Fibroblast of gingiva (primary cell): ENCODE measurements at regions not wholly inside any gene's neighbourhood (a gene's known extent, or its start where the extent isn't known, plus 50 kb on each side); places are given as distances from the start of the nearest gene placed in this dataset.

Experiments
- DNase-seq: peaks from one replicate; pipeline ENCODE4 v3.0.0-alpha.2; 2011; ENCODE audit warnings: low read depth

DNA sequence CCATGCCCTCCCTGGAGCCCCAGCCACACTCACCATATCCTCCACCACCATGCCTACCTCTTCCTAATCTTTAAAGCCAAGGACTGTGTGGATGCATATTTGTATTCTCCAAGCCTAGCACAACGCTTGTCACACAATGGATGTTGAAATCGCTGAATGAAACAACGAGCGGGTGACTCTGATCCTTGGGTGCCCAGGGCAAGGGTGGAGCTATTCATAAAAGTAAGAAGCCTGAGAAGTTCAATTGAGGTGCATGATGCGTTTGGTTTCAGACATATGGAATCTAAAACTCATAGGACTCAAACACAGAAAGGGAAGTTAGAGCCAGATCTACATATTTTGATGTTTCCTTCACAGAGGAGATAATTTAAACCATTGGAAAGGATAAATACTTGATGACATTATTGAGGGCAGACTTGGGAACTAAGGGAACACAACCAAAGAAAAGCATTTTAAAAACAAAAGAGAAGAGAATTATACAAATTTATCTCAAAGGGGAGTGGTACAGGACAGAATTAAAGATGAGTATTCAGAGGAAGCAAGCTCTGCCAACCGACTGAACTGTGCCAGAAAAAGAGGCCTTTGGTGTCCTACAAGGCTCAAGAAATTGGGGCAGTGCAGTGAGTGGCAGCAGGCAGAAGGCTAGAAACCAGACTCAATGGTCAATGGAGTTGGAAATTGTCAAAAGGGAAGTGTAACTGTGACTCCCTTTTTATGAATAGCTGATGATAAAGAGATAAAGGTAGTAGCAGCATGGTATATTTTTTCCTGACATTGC lies 200.6 kb upstream of the NCKAP5 start:
- no peak for DNase-seq

DNA sequence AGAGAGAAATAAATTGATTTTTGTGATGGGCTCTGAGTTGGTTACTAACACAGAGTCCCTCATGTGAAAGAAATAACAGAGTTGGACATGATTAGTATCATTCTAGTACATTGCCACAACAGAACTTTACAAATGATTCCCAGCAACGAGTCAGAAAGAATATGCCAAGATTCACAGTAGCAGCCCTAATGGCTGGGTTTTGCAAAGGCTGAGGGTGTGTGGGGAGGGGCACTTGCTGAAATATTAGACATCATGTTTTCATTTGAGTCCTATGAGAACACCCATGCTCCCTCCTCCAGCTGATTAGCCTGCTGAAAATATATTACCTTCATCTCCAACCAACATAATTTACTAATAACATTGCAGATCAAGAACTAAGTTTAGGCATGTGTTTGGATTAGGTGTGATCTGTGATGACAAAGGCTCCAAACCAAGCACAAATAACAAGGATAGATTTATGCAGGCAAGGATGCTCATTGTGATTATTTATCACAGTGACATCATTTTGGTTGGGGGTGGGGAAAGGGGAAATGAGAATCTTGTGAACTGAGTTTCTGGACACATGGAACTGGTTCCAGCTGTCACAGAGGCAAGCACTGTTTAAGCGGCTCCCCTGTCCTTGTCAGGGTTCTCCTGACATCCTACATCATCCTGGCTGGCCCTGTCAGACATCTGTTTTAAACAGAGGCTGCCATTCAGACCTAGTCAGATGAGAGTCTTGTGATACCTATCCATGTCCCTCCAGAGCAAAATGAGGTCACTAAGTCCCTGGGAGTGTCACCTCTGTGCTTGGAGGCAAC lies 205.8 kb upstream of the NCKAP5 start:
- no peak for DNase-seq

DNA sequence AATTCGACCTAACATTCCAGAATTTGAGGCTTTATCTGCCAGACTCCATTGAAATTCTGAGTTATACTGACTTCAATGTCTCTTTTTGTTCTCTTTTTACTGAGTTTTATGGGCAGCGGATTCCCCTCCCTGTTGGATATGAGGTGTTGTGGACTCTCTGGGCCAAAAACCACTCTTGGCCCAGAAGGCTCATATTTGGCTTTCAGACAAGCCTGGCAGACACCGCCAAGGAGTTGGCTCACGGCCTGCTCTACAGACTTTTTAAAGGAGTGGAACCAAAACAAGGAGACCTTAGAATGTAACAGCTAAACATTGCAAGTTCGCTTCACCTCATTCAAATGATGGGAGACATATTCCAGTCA lies 206.4 kb upstream of the NCKAP5 start:
- no peak for DNase-seq

DNA sequence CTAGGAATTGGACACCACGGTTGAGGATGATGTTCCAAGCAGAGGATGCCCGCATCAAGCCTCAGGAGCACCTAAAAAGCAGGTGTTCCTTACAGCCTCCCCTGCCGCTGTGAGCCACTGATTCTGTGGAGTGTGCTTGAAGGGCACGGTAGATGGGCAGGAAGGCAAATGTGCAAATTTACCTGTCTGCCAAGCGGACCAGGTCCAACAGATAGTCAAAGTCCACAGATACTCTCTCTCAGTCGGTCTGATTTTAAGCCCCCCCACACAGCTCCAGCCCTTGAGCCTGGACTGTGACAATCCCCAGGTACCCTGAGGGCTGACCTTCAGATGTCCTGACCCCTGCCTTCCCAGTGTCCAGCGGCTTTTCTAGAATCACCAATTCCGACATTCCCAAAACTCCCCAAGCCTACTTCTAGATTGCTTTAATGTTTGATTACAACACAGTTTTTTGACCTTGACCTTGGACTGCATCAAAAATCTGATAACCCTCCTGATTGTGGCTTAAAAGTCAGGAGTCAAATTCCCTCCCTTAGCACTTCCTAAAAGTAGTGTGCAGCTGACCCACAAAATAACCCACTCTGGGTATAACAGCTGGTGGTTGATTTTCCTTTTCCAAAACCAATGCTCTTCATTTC lies 208.8 kb upstream of the NCKAP5 start:
- no peak for DNase-seq

DNA sequence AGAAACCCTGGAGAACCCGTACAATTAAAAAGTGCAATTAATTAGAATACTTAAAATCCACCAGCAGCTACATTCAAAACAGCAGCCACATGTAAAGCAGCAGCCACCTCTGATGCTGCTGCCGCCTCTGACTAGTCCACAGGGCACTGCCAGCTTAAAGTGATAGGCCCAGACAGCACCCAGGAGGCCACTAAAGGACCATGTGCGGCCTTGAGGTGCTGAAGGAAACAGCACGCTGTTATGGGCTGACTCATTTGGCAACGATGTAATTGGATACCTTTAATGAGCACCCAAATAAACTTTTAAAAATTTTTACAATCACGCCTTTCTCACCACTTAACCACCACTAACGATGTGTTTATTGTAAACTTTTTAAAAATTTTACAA lies 209.3 kb upstream of the NCKAP5 start:
- no peak for DNase-seq

DNA sequence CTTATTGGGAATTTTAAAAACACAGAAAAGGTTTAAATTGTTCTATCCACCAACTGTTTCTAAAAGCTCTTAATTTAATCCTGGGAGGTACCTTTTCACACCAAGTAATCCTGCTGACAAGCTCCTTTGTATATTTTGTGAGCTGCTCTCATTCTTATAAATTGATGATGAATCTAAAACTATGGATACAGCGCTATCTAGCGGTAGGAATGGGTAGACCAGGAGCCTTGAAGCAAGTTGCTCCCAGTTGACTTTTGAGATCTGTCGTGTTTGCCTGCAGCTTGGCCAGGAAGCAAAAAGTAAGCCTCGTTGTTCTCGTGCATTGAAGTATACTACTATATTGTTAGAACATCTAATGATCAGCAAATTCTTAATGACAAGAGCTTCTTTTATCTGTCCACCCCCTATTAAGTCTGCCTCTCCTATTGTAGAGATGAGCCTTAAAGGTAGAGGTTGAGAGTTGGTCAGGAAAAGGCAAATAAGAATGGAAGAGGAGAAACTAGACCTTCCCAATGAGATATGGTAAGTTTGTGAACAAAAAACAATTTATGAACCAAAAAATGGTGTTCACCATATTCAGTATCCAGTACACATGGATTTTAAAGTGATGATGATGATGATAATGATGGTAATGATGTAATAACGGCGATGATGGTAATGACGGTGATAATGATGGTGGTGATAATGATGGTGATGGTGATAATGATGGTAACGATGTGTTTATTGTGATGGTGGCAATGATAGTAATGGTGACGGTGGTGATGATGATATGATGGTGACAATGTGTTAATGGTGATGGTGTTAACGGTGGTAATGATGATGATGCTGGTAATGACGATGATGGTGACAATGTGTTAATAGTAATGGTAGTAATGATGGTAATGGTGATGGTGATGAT lies 212.1 kb upstream of the NCKAP5 start:
- DNase-seq: peak; percentile 35

DNA sequence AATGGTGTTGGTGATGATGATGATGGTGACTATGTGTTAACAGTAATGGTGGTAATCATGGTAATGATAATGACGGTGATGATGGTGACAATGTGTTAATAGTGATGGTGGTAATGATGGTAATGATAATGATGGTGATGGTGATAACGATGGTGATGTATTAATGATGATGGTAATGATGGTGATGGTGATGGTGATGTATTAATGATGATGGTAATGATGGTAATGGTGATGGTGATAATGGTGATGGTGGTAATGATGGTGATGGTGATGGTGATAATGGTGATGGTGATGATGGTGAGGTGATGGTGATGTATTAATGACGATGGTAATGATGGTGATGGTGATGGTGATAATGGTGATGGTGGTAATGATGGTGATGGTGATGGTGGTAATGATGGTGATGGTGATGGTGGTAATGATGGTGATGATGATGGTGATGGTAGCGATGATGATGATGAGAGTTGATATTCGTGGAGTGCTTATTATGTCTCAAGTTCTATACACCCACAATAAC lies 212.8 kb upstream of the NCKAP5 start:
- no peak for DNase-seq

DNA sequence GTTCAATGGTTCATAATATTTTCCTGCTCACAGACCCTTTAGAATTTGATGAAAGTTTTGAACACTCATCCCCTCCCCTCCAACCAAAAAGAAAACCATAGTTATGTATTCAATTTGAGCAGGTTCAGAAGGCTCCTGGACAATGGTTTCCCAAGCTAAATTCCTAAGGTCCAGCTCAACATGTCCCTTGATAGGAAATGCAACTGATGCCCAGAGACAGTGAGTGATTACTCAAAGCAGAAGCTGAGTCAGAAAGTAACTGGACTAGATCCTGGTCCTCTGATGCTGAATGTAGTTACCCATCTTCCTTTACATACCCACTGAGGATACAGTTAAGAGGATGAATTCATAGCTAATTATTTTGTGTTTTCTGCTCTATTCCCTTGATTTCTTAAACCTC lies 218.9 kb upstream of the NCKAP5 start:
- no peak for DNase-seq

DNA sequence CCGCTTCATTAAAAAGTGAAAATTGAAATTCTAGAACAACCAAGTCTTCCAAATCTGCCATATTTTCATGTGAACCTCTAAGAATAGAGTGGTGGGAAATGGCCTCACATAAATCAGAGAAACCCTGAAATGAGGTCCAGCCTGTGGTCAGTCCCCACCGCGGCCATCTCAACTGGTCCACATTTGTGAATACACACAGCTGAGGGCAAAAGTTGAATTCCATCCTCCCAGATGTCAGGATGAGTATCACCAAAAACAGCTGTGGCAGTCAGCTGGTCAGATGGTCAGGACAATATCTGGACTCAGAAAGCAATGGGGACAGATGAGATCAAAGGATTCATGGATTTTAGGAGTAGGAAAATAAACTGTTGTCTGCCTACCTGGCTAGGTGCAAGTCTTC lies 219.4 kb upstream of the NCKAP5 start:
- DNase-seq: no peak

DNA sequence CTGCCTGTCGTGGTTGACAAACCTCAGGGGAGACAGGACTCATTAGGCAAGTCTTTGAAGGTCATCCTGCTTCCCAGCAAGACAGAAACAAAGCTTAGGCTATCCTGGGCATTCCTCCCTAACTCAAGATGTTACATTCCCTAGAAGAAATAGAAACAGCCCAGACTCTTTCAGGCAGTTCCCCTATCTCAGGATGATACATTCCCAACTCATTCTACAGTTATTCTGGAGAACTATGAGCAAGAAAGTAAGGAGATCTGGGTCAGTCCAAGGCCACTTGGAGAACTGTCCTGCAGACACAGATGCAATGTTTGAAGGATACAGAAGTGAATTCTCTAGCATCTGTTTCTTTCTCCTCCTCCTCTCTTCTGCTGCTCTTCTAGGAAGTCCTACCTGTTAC lies 220.1 kb upstream of the NCKAP5 start:
- DNase-seq: no peak

DNA sequence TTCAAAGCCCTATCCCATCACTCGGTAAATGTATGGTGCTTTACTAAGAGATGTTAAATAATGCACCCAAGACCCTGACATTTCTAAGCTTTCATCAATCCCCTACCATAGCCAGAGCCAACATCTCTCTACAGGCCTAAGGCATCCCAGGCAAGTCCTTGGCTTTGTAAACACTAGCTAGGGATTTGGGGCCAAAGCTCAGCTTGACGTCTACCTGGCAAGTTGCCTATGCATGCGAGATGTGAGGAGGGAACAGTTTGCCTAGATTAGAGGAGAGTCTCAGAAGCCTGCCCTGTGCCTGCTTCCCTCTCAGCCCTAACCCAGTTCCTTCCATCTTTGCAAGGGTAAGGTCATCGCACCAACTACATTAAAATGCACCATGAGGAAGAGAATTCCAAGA lies 221.5 kb upstream of the NCKAP5 start:
- DNase-seq: no peak

DNA sequence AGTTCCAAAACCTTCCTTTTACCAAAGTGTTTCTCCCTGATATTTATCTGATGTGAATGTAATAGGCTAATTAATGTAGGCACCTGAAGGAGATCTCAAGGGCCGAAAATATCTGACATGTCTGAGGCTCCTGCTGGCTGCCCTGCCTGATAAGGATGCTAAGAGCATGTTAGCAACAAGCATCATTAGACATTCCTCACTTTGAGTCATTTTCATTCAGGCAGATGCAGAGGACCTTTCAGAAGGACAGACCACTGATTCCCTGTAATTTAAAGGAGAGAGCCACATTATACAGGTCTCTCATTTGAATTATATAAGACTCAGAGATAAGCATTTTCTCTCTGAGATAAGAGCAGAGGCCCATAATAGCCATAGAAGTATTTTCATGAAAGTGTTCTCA lies 222.4 kb upstream of the NCKAP5 start:
- no peak for DNase-seq

DNA sequence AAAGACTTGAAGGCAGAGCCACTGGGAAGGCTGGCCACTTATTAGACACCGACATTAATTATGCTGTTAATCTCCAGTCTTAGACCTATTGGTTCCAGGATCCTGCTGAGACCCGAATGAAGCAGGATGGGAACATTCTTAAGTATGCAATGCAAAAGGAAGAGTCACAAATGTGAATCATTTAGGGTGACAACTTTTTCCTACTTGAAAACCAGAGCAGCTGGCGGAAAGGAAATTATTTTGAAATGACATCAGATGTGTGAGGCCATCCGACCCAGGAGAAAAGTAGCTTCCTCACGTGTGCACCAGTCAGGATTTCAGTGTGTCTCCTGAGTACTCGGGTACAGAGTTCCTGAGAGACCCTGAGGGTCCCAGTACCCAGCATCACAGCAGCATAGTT lies 222.9 kb upstream of the NCKAP5 start:
- DNase-seq: no peak

DNA sequence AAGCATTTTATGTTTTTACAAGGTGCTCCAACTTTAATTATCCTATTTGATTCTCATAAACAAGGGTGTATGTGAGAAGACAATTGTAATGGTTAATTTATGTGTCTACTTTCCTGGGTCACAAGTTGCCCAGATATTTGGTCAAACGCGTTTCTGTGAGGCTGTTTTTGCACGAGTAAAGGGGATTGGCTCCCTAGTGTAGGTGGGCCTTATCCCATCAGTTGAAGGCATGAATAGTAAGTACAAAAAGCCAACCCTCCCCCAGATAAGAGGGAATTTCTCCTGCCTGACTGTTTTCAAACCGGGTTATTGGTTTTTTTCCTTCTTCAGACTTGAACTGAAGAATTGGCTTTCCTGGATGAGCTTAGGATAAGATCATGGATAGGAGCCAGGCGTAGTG lies 224.0 kb upstream of the NCKAP5 start:
- DNase-seq: no peak

DNA sequence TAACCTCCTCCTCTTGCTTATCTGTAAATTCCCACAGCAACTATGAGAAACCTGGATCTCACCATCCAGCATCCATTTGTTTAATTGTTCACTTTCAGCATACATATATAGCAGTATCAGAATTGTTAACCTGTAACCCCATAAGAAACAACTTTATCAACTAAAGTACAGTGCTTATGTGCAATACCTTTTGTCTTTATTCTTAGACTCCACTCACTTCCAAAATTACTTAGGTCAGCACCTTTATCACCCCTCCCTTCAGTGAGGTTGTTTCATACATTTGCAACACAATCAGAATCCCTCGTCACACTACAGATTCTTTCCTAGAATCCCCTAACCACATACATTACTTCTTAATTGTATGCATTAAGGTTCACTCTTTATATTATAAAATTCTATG lies 225.9 kb upstream of the NCKAP5 start:
- no peak for DNase-seq

DNA sequence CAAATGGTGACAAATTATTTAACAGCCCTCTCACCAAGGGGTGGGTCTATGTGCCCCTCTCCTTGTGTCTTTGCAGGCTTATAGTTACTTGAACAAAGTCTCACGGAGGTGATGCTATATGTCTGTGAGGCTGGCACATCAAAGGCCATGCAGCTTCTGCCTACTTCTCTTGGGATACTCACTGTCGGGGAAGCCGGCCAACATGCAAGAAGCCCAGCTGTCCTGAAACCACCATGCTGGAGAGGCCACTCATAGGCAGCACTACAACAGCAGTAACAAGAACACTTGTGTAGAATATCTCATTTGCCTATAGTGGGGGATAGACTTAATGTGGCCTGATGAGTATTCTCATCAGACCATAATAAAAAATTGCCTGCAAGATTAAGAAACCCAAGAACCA lies 233.7 kb upstream of the NCKAP5 start:
- no peak for DNase-seq

DNA sequence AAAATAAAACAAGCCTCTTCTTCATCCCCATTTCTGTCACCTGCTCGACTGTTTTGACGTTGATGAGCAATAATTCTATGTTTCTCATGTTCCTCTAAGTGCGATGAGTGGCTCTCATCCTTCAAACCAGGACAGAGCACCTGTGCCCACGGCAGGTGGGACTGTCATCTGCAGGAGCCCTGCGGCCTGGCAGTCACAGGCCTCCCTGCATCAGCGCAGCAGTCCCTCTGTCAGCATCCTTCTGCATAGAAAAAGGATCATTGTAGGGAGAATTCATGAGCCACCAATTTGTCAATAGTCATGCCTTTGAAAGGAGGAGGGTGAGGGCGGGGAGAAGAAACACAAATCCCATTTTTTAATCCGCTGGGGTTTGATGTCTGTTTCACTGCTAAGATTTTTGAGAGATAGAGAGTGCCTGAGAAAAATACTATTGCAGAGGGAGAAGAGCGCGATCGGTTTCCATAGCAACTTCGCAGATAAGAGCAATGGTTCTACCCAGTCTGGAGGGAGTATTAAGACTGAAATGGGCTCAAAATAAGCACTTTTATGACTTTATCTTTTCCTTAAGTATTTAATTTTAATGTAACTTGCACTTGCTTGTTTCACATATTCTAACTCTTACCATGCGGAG lies 234.3 kb upstream of the NCKAP5 start:
- DNase-seq: no peak

DNA sequence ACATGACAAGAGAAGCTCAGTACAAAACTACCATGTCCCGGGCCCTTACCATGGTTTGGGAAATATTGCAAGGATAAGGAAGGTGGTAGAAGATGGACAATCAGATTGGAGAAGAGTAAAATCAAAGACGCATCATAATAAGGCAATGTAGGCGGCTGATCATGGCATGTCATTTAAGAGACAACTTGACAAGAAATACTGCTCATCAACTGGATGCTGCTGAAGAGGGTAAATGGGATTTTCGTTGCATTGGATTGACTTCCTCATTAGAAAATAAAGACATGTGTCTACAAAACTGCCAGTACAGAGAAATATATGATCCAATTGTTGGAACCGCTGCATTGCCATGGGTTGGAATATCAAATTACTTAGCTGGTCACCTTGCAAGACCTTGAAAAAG lies 238.3 kb upstream of the NCKAP5 start:
- no peak for DNase-seq

DNA sequence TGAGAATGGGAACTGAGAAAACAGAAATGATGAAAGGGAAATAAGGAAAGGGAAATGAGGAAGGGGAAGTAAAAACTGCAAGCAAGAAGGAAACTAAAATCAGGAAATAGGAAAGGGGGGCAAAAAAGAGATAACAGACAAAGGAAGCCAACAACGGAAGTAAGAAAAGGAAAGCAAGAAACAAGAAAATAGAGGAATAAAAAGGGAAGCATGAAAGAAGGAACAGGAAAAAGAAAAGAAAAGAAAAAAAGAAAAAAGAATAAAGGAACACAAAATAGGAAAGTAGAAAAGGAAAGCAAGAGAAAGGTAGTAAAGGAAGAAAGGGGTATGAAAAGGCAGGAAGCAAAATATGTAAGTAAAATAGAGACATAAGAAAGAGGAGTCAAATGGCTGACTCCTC lies 241.2 kb upstream of the NCKAP5 start:
- no peak for DNase-seq

DNA sequence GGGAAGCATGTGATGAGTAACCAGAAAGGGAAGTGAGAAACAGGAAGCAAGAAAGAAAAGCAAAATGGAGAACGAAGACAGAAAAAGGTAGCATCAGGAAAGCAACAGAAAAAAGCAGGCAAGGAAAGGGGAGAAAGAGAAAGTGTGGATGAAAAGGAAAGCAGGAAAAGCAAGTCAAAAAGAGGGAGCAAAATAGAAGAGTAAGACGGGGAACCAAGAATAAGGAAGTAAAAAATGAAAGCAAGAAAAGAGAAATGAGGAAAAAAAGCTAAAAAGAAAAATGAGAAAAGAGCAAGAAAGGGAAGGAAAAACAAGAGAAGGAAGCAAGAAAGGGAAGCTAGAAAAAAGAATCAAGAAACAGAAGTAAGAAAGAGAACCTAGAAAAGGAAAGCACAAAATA lies 242.3 kb upstream of the NCKAP5 start:
- DNase-seq: no peak

DNA sequence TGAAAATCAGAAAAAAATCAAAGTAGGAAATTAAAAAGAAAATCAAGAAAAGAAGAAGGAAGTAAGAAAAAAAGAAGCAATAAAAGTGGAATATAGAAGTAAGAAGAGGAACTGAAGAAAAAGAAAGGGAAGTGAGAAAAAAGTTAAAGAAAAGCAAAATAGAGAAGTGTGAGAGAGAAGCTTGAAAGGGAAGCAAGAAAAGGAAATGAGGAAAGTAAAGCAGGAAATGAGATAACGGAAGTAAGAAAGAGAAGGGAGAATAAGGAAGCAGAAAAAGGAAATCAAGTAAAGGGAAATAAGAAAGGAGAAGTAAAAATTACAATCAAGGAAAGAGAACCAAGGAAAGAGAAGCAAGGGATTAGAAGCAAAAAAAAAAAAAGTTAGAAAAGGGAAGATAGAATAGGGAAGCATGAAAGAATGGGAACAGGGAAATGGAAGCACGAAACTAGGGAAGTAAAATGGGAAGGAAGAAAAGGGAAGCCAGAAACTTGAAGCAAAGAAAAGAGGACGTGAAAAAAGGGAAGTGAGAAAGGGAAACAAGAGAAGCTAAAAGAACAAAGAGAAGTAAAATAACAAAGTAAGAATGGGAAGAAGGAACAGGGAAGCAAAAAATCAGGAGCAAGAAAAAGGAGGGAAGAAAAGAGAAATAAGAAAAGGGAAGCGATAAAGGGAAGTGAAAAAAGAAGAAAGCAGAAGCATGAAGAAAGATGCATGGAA lies 243.3 kb upstream of the NCKAP5 start:
- DNase-seq: no peak
